ENCODE measurements at regions not wholly inside any gene's neighbourhood (a gene's known extent, or its start where the extent isn't known, plus 50 kb on each side); places are given as distances from the start of the nearest gene placed in this dataset.
"Not testable (repeated sequence)": the region's sequence is repeated elsewhere in the genome, so short reads cannot be mapped to it uniquely, and the experiment has no call there.

DNA sequence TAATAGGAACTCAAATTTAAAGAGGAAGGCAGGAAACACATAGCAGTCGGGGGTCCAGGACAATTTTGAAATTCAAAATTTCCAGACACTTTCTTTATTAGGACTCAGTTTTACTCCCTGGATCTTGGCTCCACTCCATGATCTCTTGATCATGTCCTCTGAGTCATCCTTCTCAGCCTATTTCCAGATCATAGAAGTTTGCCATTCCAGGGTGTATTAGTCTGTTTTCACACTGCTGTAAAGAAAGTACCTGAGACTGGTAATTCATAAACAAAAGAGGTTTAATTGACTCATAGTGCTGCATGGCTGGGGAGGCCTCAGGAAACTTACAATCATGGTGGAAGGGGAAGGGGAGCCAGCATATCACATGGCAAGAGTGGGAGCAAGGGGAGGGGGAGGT is 564.7 kb upstream of the ACTRT1 start:
- DNase-seq (ENCODE audit: low read depth) = no peak

DNA sequence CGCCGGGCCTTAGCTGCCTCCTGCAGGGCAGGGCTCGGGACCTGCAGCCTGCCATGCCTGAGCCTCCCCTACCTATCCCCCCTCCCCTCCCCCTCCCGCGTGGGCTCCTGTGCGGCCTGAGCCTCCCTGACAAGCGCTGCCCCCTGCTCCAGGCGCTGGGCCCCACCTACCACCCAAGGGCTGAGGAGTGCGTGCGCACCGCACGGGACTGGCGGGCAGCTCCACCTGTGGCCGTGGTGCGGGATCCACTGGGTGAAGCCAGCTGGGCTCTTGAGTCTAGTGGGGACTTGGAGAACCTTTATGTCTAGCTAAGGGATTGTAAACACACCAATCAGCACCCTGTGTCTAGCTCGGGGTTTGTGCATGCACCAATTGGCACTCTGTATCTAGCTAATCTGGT is 554.6 kb upstream of the ACTRT1 start:
- not testable (repeated sequence) for DNase-seq (ENCODE audit: low read depth)

DNA sequence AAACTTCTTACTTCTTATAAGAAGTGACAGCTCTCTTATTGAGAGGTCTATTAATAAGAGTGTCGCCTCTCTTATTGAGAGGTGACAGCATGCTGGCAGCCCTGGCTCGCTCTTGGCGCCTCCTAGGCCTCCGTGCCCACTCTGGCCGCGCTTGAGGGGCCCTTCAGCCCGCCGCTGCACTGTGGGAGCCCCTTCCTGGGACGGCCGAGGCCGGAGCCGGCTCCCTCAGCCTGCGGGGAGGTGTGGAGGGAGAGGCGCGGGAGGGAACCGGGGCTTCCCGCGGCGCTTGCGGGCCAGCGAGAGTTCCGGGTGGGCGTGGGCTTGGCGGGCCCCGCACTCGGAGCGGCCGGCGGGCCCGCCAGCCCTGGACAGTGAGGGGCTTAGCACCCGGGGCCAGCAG is 554.2 kb upstream of the ACTRT1 start:
- DNase-seq (ENCODE audit: low read depth) = not testable (repeated sequence)

DNA sequence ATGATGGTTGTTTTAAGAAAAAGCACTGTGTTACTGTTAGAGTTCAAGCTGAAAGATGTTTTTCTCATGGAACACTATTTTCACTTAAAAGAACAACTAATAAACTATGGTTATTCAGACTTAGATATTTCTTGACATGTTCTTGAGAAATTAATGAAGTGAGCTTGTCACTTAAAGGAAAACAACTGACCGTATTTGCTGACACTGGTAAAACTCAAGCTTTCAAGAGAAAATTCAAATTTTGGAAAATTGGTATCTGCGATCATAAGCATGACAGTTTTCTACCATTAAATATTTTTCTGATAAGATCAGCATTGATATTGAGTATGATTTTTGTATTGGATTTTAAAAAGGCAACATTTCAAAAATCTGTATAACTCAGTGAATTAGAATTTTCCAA is 549.5 kb upstream of the ACTRT1 start:
- no peak for DNase-seq (ENCODE audit: low read depth)

DNA sequence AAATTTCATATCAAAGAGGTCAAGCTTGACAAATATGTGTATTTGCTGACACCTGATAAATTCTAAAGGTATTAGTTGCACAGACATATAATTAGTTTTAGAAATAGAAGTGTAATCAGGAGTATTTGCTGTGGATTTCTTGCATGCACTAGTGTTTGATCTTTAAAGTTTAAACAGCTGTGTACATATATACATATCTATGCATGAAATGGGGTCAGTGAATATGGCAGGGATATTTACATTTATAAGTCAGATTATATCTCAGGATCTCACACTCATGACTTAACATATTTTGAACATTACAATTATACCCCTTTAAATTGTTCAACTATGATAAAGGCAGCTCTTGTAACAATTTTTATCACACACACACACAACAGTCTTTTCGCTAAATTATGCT is 547.4 kb upstream of the ACTRT1 start:
- no peak for DNase-seq (ENCODE audit: low read depth)

DNA sequence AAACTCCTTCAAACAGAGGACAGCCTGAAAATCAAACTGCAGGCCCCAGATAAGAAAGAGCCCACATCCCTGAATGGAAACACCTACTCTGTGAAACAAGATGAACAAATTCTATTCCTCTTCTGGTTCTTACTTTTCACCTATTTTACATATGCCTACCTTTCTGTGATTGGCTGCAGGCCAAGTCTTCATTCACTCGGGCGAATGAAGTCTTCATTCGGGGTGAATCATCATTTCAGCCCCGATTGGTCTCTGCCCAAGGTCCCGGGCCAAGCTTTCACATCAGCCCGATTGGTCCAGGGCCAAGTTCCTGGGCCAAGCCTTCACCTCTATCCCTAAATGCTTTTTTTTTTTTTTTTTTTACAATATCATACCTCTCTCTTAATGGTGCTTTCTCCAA is 529.8 kb upstream of the ACTRT1 start:
- no peak for DNase-seq (ENCODE audit: low read depth)

DNA sequence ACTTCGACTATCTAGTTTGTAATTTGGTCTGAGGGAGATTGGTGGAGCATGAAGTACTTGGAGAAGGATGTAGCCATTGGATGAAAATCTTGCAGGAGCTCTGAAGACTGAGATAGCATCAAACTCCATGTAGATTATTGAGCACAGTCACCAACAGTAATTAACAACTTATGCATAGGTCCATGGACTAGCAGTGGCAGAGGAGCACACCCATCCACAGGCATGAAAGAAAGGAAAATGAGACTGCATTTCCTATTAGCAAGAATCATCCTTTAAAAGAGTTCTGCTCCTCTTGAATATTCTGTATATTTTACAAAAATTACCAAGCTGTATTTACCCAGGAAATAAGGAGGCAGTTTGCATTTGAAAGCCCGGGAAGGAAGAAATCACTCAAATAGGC is 529.4 kb upstream of the ACTRT1 start:
- DNase-seq (ENCODE audit: low read depth) = no peak

DNA sequence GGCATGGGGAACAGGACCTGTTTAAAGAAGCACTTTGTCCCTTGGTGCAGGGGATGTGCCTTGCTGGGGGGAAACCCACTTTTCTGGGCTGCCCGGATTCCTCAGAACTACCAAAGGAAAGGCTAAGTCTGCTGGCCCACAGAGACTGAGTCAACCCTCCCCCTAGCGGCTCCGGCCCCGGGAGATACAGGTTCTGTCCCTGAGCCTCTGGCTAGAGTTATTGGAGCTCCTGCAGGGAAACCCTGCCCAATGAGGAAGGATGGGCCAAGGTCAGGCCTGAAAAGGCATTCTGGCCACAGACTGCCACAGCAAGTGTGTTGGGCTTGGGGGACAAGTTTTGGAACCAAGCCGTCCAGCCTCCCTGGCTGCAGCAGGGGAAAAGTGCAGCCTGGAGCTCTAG is 490.9 kb upstream of the ACTRT1 start:
- DNase-seq (ENCODE audit: low read depth) = no peak

DNA sequence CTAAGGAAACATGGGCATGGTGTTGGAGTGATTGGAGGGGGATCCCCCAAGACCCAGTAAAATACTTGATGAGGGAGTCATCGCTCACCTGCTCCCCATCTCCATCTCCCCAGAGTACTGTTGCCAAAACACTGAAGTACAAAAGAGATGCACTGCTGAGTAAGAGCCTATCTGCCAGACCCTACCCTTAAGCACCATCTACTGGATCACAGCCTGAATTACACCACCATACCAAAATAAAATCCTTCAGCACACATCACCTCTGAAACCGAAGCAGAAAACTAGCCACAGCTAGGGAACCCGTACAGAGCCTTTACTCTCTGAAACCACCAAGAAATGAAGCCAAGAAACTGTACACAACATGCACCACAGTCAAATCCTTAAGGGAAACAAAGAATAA is 466.3 kb upstream of the ACTRT1 start:
- DNase-seq (ENCODE audit: low read depth) = no peak

DNA sequence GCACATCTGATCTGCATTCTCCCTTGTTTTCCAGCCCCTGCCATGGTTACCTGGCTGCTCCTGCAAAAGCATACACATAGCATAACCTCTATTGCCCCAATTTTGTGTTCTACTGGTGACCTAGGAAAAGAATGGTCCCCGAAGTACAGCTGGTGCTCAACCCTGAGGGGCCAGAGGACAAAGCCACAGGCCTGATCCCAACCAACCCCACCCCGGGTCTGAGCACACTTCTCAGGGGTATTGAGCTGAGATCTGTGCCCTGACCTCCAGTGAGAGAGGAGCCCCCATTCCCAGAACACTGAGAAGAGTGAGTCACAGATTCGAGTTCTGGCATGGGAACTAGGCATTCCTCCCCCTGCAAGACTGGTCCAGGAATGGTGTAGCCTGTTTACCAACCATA is 465.5 kb upstream of the ACTRT1 start:
- DNase-seq (ENCODE audit: low read depth) = no peak

DNA sequence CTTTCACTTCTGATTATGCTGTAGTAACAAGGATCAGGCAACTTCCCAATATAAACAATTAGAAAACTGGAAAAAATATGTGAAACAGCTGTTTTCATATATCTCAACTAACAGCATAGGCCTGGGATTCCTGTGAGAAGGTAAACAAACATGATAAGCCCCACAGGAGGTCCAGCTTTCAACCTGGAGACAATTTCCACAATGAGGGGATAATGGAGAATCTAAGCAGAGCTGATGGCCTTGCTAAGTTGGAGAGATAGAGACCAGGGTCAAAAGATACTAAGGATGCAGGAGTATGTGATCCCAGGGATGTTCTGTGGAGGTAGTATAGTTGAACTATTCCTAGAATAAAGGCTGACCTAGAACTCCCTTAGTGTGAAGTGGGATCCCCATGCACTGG is 452.3 kb upstream of the ACTRT1 start:
- DNase-seq (ENCODE audit: low read depth) = no peak

DNA sequence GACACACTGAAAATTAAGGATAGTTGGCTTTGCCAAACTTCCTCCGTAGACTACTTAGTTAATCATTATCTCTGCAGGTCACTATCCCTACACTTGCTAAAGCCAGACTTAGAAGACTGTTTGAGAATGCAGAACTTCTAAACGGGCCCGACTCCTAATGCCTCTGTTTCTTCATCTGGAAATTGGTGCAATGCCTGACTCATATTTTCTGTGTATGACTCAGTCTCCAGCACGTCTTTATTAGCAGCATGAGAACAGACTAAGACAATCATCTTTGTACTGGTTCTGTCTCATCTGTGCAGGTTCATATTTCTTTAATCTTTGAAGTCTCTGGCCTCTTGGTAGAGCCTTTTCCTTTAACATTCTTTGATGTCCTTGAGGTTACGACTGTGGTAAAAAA is 411.9 kb upstream of the ACTRT1 start:
- DNase-seq (ENCODE audit: low read depth) = no peak

DNA sequence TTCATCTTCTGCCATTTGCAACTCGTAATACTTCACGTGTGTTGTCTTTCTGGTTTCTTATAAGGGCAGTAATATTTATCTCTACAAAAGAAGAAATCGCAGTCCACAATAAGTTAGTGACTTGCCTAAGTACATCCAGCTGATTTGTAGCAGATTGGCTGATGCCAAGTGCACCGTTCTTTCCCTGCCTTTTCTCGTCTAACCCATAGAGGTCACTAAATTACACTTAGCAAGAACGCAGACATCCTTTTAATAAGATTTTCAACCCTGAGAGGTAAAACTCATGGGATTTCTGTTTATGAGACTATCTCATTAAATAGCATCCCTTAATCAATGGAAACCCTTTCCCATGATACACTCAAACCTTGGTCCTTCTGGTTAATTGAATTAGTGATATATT is 408.6 kb upstream of the ACTRT1 start:
- DNase-seq (ENCODE audit: low read depth) = no peak

DNA sequence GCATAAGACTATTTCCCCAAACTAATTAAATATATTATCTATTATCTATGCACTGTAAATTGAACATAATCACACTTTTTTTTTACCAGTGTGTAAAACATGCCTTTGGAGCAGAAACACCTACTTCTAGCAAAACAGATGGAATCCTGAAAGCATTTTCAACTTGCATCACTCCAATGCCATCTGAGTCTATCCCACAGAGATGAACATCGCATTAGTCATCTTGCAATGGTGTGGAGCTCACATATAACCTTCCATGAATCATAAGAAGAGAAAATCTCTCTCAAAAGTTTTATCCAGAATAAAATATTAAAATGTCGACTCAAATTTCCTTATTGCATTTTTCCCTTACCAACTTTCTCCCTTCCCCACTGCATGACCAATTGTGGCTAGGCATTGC is 406.7 kb upstream of the ACTRT1 start:
- DNase-seq (ENCODE audit: low read depth) = no peak

DNA sequence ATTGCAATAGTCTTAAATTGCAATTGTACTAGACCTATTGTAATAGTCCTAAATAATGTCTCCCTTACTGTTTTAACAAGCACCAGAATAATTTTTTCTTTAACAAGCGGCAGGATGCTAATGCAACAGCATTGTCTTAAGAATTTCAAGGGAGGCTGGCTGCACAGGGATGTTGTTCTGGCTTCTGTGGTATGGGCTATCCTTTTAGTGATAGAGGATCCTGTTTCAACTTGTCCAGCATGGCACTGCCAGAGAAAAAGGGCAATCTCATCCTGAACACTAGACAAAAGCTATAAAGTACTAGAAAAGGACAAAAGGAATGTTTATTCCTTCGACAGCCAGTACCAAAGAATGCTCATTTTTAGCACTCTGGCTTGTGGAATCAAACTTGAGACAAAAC is 405.5 kb upstream of the ACTRT1 start:
- no peak for DNase-seq (ENCODE audit: low read depth)

DNA sequence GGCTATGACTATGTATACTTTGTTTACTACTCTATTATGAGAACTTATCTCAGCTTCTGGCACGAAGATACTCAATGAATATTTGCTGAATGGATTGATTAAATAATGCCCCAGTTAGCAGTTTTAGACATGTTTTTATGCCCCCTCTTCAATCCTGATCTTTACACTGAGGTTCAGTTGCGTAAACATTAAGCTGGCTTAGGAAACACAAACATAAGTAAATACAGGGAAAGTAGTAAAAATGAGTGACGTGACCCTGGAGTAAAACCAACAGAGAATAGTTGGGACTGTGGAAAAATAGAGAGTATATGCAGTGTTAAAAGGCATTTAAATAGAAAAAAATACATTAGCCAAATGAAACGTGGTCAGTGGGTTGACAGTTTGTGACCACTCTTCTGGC is 387.0 kb upstream of the ACTRT1 start:
- no peak for DNase-seq (ENCODE audit: low read depth)

DNA sequence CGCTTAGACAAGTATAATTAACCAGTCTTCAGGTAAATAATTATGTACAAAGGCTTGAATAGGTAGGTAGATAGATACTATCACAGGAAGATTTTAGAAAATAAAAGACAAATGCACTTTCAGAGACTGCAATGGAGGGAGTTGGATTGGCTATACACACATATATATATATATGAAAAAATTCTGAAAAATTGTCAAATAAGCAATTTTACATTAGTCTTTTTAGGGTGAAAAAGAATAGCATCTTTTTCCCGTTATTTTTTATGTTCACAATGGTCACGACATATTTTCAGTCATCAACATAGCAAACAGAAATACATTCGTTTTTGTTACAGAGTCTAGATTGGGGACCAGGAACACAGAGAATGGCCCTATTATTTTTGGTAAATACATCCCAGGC is 385.9 kb upstream of the ACTRT1 start:
- DNase-seq (ENCODE audit: low read depth) = no peak

DNA sequence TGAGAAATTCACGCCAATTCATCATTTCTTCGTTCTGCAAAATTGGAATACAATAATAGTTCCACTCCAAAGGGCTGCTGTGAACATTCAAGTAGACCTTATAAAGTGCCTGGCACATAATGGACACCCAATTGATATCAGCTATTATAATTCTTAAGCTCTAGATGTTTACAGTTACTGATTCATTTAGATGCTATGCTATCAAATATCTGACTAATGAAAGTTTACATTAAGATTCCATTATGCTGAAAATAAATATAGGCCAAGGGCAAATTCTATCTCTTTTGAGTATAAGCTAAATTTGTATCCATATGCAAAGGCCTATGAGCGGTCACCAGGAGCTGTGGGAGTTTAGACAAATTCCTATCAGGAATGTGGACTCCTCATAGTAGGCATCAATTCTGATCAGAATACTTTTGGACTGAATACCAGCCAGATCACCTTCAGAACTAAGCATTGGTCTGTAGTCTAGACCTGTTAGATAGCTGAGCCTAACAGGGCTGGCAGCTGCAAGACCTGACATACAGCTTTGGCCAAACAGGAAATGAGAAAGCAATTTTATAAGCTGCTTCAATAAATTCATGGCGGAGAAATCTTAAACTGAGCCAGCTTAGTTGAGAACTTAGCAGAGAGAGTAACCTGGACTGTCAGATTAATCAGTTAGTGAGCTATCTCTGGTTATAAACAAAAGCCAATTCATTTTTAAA is 384.3 kb upstream of the ACTRT1 start:
- no peak for DNase-seq (ENCODE audit: low read depth)

DNA sequence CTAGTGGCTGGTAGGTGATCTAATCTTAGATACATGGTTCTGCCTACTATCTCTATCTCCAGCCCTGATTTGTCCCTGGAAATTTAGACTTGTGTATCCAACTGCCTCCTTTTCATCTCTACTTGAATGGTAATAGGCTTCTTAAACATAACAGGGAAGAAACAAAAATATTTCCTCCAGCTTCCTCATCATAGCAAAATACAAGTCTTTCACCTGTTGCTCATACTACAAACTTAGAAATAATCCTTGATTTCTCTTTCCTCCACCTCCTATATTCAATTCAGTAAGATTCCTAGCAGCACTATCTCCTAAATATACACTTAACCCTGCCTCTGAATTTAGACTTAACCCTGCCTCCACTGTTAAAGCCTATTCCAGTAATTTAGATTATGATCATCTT is 373.3 kb upstream of the ACTRT1 start:
- DNase-seq (ENCODE audit: low read depth) = no peak

DNA sequence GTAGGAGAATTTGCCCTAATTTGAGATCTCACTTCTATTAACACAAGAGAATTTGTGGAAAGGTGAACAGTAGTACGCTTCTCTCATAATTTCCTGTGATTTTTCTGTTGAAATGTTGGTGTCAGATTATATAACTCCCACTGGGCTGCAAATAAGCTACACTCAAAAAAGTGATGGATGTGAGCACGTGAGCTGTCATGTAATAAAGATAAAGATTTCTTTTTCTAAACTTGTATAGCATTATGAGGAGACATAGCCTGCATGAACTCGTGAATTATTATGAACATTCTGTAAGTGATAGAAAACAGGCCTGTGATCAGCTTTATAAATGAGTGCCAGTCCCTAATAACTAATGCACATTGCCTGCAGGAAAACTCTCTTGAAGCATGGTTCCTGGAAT is 356.6 kb upstream of the ACTRT1 start:
- DNase-seq (ENCODE audit: low read depth) = no peak

DNA sequence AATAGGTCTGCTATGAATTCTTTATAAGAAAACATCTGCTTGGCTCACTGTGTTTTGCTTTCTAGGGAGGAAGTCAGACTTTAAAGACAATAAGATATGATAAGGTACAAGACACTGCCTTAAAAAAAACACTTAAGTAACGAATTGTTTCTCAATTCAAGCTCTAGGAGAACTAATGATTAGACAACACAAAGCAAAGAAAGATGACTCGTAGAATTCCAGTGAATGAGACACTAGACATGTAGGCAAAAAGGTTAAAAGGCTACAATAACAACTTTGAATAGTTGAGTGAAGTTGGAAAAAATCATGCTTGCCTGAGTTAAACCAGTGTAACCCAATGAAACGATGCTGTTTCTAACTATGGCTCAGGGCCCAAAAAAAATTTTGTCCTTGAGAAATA is 344.4 kb upstream of the ACTRT1 start:
- no peak for DNase-seq (ENCODE audit: low read depth)

DNA sequence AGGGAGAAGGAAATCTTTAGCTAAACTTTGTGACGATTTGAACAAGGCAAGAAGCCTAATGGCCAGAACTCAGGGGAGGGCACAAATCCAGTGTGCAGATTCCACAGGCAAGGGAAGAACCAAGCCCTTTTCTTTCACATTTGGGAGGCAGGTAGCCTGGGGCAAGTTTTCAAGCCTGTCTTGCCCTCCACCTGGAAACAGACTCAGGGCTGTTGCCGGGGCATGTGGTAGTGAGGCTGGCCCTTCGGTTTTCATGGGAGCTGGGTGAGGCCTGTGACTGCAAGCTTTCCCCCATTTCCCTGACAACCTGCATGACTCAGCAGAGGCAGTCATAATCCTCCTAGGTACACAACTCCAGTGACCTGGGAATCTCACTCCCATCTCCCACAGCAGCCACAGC is 331.6 kb upstream of the ACTRT1 start:
- not testable (repeated sequence) for DNase-seq (ENCODE audit: low read depth)

DNA sequence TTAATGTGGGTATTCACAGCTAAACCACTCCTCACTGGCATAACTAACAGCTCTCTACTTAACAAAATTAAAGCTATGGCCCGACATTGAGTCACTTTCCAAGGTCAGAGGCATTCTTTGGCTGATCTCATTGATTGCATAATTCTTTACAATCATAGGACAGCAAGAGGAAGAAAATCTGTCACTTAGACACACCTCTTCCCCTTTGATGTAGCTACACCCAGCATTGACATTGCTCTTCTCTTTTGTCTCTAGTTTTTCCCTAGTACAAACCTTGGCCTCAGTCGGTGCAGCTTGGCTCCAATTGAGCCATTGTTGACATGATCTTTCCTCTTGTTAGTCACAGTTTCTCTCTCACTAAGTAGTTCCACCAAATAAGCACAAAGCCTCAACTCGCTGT is 313.3 kb upstream of the ACTRT1 start:
- no peak for DNase-seq (ENCODE audit: low read depth)

DNA sequence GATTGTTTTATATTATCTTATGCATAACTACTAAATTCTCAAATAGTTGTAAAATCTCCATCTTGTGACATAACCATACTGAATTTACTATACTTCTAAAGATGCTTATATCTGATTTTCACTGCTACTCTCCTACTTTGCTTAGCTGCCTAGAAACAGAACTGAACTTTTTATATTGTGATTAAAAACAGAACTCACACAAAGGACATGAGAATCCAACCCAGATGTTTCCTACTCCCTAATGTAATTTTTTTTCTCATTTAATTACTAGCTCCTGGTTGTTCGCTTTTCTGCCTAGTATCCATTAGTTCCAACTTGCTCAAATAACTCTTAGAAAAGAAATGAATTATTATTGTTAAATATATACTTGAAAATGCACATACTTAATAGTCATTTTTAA is 283.5 kb upstream of the ACTRT1 start:
- no peak for DNase-seq (ENCODE audit: low read depth)

DNA sequence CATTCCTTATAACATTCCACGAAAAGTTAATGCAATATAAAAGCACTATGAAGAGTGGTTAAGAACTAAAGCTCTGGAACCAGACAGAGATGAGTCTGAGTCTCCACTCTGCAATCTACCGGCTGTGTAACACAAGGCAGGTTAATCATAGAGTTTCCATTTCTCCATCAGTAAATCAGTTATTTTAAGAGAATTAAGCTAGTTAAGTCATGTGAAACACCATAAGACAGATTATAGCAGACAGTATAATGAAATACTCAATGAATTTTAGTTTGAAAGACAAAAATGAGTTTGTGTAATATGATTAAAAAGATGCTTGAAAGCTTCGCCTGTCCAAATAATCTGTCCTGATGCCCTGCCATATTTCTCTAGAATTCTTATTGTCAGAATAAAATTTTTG is 282.6 kb upstream of the ACTRT1 start:
- no peak for DNase-seq (ENCODE audit: low read depth)
